Adrenal gland (tissue), 5 donors: ENCODE measurements at regions not wholly inside any gene's neighbourhood (a gene's known extent, or its start where the extent isn't known, plus 50 kb on each side); places are given as distances from the start of the nearest gene placed in this dataset.

Experiments used
- CTCF ChIP-seq, 6 experiments: fragments of 450-650 bp in 4 of 6; fragments of 200-600 bp in 2 of 6; sonication (generic) in 1 of 6; IDR thresholded peaks; 1 replicate in 5 of 6; 2 replicates in 1 of 6; pipeline versions ENCODE4 v1.5.1 to v1.8.0; 2016 to 2021; ENCODE audit warnings: antibody characterized with exemption in 6 of 6, mild to moderate bottlenecking in 2 of 6, moderate library complexity in 1 of 6
- POLR2A ChIP-seq, 2 donors: fragments of 450-650 bp; IDR thresholded peaks; one replicate each; pipeline ENCODE4 v1.6.1; 2017; ENCODE audit warnings: antibody characterized with exemption in 2 of 2, mild to moderate bottlenecking in 2 of 2, moderate library complexity in 1 of 2
- donor health status: DM: no; HTN: no; CAD: no.

- TF ChIP-seq CTCF (IDR thresholded peaks at IDR 0.05) (no peak), POLR2A (IDR thresholded peaks at IDR 0.05) (no peak)
These were observed 643.9 kb upstream of the SGCG start for GRCh38 chr13:22536851-22537250.
